OCI-LY7 (cell line): ENCODE measurements at regions not wholly inside any gene's neighbourhood (a gene's known extent, or its start where the extent isn't known, plus 50 kb on each side); places are given as distances from the start of the nearest gene placed in this dataset.

Experiments used
- CTCF ChIP-seq: fragments of 200-600 bp; sonication (generic); conservative IDR thresholded peaks from 2 replicates; pipeline ENCODE4 v1.5.1; 2014; ENCODE audit warnings: mild to moderate bottlenecking, antibody characterized with exemption, low read length, moderate library complexity, mixed read lengths
- EZH2phosphoT487 ChIP-seq: fragments of 200-600 bp; sonication (generic); IDR thresholded peaks from 2 replicates; pipeline ENCODE4 v1.6.1; 2018; ENCODE audit warnings: low read depth, borderline replicate concordance, mild to moderate bottlenecking, mixed run types, antibody characterized with exemption, low read length, moderate library complexity, mixed read lengths

- no peak for TF ChIP-seq CTCF
- no peak for TF ChIP-seq EZH2phosphoT487
These were observed 947.5 kb downstream of the CDH11 start for GRCh38 chr16:64174327-64174726.
